ENCODE measurements at regions not wholly inside any gene's neighbourhood (a gene's known extent, or its start where the extent isn't known, plus 50 kb on each side); places are given as distances from the start of the nearest gene placed in this dataset.

DNA sequence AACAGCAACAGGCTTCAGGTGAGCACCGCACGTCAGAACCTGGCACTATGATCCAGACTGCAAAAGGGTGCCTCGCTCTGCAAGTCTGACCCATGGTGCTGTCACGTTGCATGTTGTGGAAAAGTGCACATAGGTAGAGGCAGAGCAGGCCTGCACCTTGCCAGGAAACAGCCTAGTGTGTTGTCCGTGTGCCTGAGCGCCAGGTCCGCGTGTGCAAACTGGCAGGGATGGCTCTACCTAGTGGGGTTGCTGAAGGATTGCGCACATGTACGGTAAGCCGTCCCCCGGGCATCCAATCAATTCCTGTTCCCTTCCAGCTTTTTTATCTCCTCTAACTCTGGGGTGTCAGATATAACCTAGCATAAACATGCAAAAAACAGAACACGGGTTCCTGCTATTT, 219.5 kb downstream of the NXNL2 start:
- FAIRE-seq, result no peak

GRCh38 chr9:88754886-88755285, 219.9 kb downstream of the NXNL2 start:
- no peak for TF ChIP-seq MAX (IDR thresholded peaks at IDR 0.05; ENCODE audit: insufficient read depth, insufficient read length)
- TF ChIP-seq POLR2A (IDR thresholded peaks at IDR 0.05; ENCODE audit: low read depth, low read length), result no peak
- no peak for TF ChIP-seq MYC (IDR thresholded peaks at IDR 0.05; ENCODE audit: low read depth, low read length)
- TF ChIP-seq EZH2 (IDR thresholded peaks at IDR 0.05; ENCODE audit: borderline replicate concordance, low read depth, low read length, severe bottlenecking), result no peak
- TF ChIP-seq GATA2 (IDR thresholded peaks at IDR 0.05; ENCODE audit: insufficient read depth, insufficient read length, low read depth, low read length), result no peak
- TF ChIP-seq FOS (IDR thresholded peaks at IDR 0.05; ENCODE audit: borderline replicate concordance, insufficient read depth, low read length), result no peak
- TF ChIP-seq CTCF (IDR thresholded peaks at IDR 0.05; ENCODE audit: extremely low read depth in 1 of 2, insufficient read depth in 1 of 2, low read depth in 1 of 2, low read length in 2 of 2), result no peak
- TF ChIP-seq JUN (IDR thresholded peaks at IDR 0.05; ENCODE audit: borderline replicate concordance, insufficient read depth, insufficient read length, low read depth), result no peak
- no peak for TF ChIP-seq POLR2AphosphoS5 (IDR thresholded peaks at IDR 0.05; ENCODE audit: insufficient read depth, low read depth, low read length)

More for the DNA sequence above, 219.5 kb downstream of the NXNL2 start:
- no peaks in the 10 kb centered on the region for H3K79me2 ChIP-seq (ENCODE audit: control insufficient read depth, insufficient read depth, low read length)
- ChIA-PET CTCF (interaction anchor here (0.6 to 1.0 kb wide), 3 partner anchors 22 to 41 kb away, joined by 3 to 4 read pairs (median 3); no protein-coding TSS in a partner anchor), POLR2A (no interaction called here)
- BruUV-seq (replicated peaks), result no TSS peak
- H3K4me1 ChIP-seq (ENCODE audit: control insufficient read depth, extremely low read depth, insufficient read depth, low read length), result no peaks in the 10 kb centered on the region
- no peak overlapping the region for H3K9ac ChIP-seq (replicated peaks; ENCODE audit: extremely low read depth, insufficient read depth, low read length)
- H3K4me3 ChIP-seq (replicated peaks in 1 of 3; ENCODE audit: insufficient read depth in 1 of 3, low read depth in 1 of 3, low read length in 3 of 3), result no peak overlapping the region
- no peak overlapping the region for H2AFZ ChIP-seq (ENCODE audit: low read depth, low read length)
- H3K4me2 ChIP-seq (ENCODE audit: insufficient read depth, low read length), result no peak overlapping the region
- no peaks in the 10 kb centered on the region for H3K27me3 ChIP-seq (ENCODE audit: control insufficient read depth in 2 of 2, insufficient read depth in 2 of 2, low read length in 2 of 2)
- H4K20me1 ChIP-seq (replicated peaks; ENCODE audit: control insufficient read depth, extremely low read depth, insufficient read depth, low read length), result no peaks in the 10 kb centered on the region
- H3K9me3 ChIP-seq (replicated peaks; ENCODE audit: control insufficient read depth, insufficient read depth, low read length), result no peaks in the 10 kb centered on the region
- no peaks in the 10 kb centered on the region for H3K9me1 ChIP-seq (replicated peaks; ENCODE audit: control insufficient read depth, extremely low read depth, insufficient read depth, low read length)
- no peak for TF ChIP-seq GATA2 (IDR thresholded peaks at IDR 0.05; ENCODE audit: insufficient read depth, insufficient read length, low read depth, low read length)
- TF ChIP-seq MAX (IDR thresholded peaks at IDR 0.05; ENCODE audit: insufficient read depth, insufficient read length), result no peak
- no peak for DNase-seq (ENCODE audit: low read depth, low spot score)
- dilution Hi-C loops (cut with MboI; ENCODE audit: extremely low pct_ligation_motif_present, low sequenced_read_pairs), result no loop called here
- no peaks in the 10 kb centered on the region for H3K36me3 ChIP-seq (ENCODE audit: control insufficient read depth in 2 of 2, extremely low read depth in 1 of 2, insufficient read depth in 2 of 2, low read length in 2 of 2)
- no peak overlapping the region for H3K27ac ChIP-seq (ENCODE audit: insufficient read depth, low read depth, low read length)
- intact Hi-C loops (cut with micrococcal nuclease), result no loop called here

More at GRCh38 chr9:88754886-88755285, 219.9 kb downstream of the NXNL2 start:
- POLR2A ChIA-PET, result no interaction called here
- Histone ChIP-seq H3K27me3 (ENCODE audit: control insufficient read depth in 2 of 2, insufficient read depth in 2 of 2, low read length in 2 of 2) (no peaks in the 10 kb centered on the region), H3K4me1 (ENCODE audit: control insufficient read depth, extremely low read depth, insufficient read depth, low read length) (no peaks in the 10 kb centered on the region), H4K20me1 (replicated peaks; ENCODE audit: control insufficient read depth, extremely low read depth, insufficient read depth, low read length) (no peaks in the 10 kb centered on the region), H3K79me2 (ENCODE audit: control insufficient read depth, insufficient read depth, low read length) (no peaks in the 10 kb centered on the region), H3K27ac (ENCODE audit: insufficient read depth, low read depth, low read length) (no peak overlapping the region), H3K9me3 (replicated peaks; ENCODE audit: control insufficient read depth, insufficient read depth, low read length) (no peaks in the 10 kb centered on the region), H2AFZ (ENCODE audit: low read depth, low read length) (no peak overlapping the region), H3K4me2 (ENCODE audit: insufficient read depth, low read length) (no peak overlapping the region), H3K9me1 (replicated peaks; ENCODE audit: control insufficient read depth, extremely low read depth, insufficient read depth, low read length) (no peaks in the 10 kb centered on the region), H3K9ac (replicated peaks; ENCODE audit: extremely low read depth, insufficient read depth, low read length) (no peak overlapping the region), H3K4me3 (replicated peaks in 1 of 3; ENCODE audit: insufficient read depth in 1 of 3, low read depth in 1 of 3, low read length in 3 of 3) (no peak overlapping the region), H3K36me3 (ENCODE audit: control insufficient read depth in 2 of 2, extremely low read depth in 1 of 2, insufficient read depth in 2 of 2, low read length in 2 of 2) (no peaks in the 10 kb centered on the region)
- intact Hi-C loops (cut with micrococcal nuclease), result no loop called here
- no peak for FAIRE-seq
- no TSS peak for BruUV-seq (replicated peaks)
- dilution Hi-C loops (cut with MboI; ENCODE audit: extremely low pct_ligation_motif_present, low sequenced_read_pairs), result no loop called here
- no peak for DNase-seq (ENCODE audit: low read depth, low spot score)
- CTCF ChIA-PET, result no interaction called here

Data from endothelial cell of umbilical vein (primary cell).